A673 (cell line): ENCODE measurements at regions not wholly inside any gene's neighbourhood (a gene's known extent, or its start where the extent isn't known, plus 50 kb on each side); places are given as distances from the start of the nearest gene placed in this dataset.

Experiments used
- BruUV-seq: library from RNA; stranded (reverse); fragments of 400-500 nt; replicated peaks from 2 replicates; lab custom pipeline; 2021; lab: Mats Ljungman, UMichigan
- CTCF ChIA-PET: fragments of 300-600 bp; sonication (Branson Sonifier 250); formaldehyde crosslinking; loops from one replicate; lab custom pipeline; 2022; ENCODE audit warnings: antibody characterized with exemption; lab: Charles Lee
- POLR2A ChIA-PET: fragments of 300-600 bp; sonication (Branson Sonifier 250); formaldehyde crosslinking; loops from one replicate; lab custom pipeline; 2022; ENCODE audit warnings: antibody characterized with exemption; ENCODE audit not compliant: low non-redundant PET; lab: Charles Lee
- DNase-seq: peaks from one replicate; pipeline ENCODE4 v3.0.0-alpha.2; 2015; ENCODE audit warnings: low spot score
- H3K27ac ChIP-seq: fragments of 200-600 bp; sonication (generic); 2 replicates; pipeline ENCODE4 v1.5.1; 2016; ENCODE audit warnings: mixed run types, low read depth, mild to moderate bottlenecking, mixed read lengths, antibody characterized with exemption, low read length; ENCODE audit not compliant: poor library complexity, severe bottlenecking
- H3K27me3 ChIP-seq: fragments of 200-600 bp; sonication (generic); replicated peaks from 2 replicates; pipeline ENCODE4 v1.6.1; 2017; ENCODE audit warnings: mixed run types, low read depth, mild to moderate bottlenecking, mixed read lengths, antibody characterized with exemption, low read length; ENCODE audit not compliant: insufficient read depth, poor library complexity
- H3K36me3 ChIP-seq: fragments of 200-600 bp; sonication (generic); 2 replicates; pipeline ENCODE4 v1.6.1; 2016; ENCODE audit warnings: mixed run types, mild to moderate bottlenecking, mixed read lengths, antibody characterized with exemption, low read length; ENCODE audit not compliant: insufficient read depth, poor library complexity, severe bottlenecking
- H3K4me1 ChIP-seq: fragments of 200-600 bp; sonication (generic); 2 replicates; pipeline ENCODE4 v1.6.1; 2017; ENCODE audit warnings: mixed run types, mild to moderate bottlenecking, mixed read lengths, antibody characterized with exemption, low read length; ENCODE audit not compliant: insufficient read depth, poor library complexity, severe bottlenecking
- H3K4me3 ChIP-seq: fragments of 200-600 bp; sonication (generic); 2 replicates; pipeline ENCODE4 v1.5.1; 2016; ENCODE audit warnings: low read depth, mixed run types, mild to moderate bottlenecking, mixed read lengths, low read length; ENCODE audit not compliant: poor library complexity, severe bottlenecking
- H3K9me3 ChIP-seq: fragments of 200-600 bp; sonication (generic); 2 replicates; pipeline ENCODE4 v1.6.1; 2016; ENCODE audit warnings: mixed run types, low read depth, mild to moderate bottlenecking, mixed read lengths, antibody characterized with exemption, low read length; ENCODE audit not compliant: poor library complexity, severe bottlenecking
- CTCF ChIP-seq: fragments of 300-800, 200-600 bp; sonication (generic); conservative IDR thresholded peaks from 2 replicates; pipeline ENCODE4 v1.5.1; 2017; ENCODE audit warnings: low read depth, mild to moderate bottlenecking, antibody characterized with exemption, low read length, moderate library complexity, mixed read lengths
- EZH2 ChIP-seq: fragments of 200-600 bp; sonication (generic); IDR thresholded peaks from 2 replicates; pipeline ENCODE4 v1.6.1; 2017; ENCODE audit warnings: borderline replicate concordance, low read depth, mild to moderate bottlenecking, mixed read lengths, antibody characterized with exemption, low read length; ENCODE audit not compliant: poor library complexity, severe bottlenecking
- intact Hi-C: fragments of 100-400 bp; cut with micrococcal nuclease; formaldehyde crosslinking; loops from one replicate; pipeline ENCODE4 v1.10.0; 2022; ENCODE audit not compliant: unreplicated experiment

DNA sequence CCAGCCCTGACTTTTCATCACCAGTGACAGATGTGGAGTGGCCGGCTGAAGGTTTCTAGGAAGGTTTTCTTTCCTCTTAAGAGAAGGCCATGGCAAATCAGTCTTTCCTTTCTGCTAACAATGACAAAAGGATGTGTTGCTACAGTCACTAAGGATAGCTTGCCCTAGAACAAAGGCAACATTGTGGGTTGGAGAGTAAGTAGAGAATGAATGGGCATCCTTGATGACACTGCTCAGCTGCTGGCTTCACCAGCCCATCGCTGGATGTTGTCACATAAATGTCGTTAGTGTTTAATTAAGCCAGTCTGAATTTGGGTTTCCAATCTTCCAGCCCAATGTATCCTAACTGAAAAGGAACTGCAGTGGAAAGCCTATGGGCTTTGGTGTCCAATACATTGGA is 168.4 kb downstream of the ZIC5 start:
- Histone ChIP-seq H3K4me1 (peaks cover 16% of the 10 kb centered on the region), H3K27ac (no peak overlapping the region), H3K9me3 (no peaks in the 10 kb centered on the region), H3K4me3 (no peak overlapping the region), H3K27me3 (no peaks in the 10 kb centered on the region), H3K36me3 (no peaks in the 10 kb centered on the region)
- no TSS peak for BruUV-seq
- ChIA-PET CTCF (no interaction called here), POLR2A (no interaction called here)
- TF ChIP-seq CTCF (no peak), EZH2 (no peak)
- intact Hi-C loops: no loop called here
- no peak for DNase-seq

DNA sequence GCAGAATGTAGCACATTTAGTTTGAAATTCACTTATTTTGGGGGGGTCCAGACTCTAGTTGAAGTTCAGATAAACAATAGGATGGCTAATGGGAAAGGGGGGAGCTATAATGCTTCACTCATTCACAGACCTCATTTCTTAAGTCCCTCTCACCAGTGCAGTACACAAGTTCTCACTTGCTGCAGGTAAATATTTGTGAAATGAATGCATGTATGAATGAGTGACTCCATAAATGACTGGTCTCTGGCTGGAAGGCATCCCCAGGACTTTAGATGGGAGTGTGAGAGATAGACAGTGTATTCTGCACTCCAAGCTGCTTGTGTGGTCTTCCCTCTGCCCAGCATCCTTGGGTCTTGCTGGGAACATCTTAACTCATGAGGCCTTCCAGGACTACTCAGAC is 169.2 kb downstream of the ZIC5 start:
- BruUV-seq: no TSS peak
- CTCF ChIA-PET: no interaction called here

GRCh38 chr13:99800951-99801350 is 170.6 kb downstream of the ZIC5 start:
- CTCF ChIA-PET: no interaction called here
- H3K4me1 ChIP-seq: peaks cover 16% of the 10 kb centered on the region

More for the DNA sequence above, 169.2 kb downstream of the ZIC5 start:
- POLR2A ChIA-PET: no interaction called here
- no peak for TF ChIP-seq CTCF
- no peak for TF ChIP-seq EZH2
- H3K27me3 ChIP-seq: no peaks in the 10 kb centered on the region
- intact Hi-C loops: no loop called here
- no peaks in the 10 kb centered on the region for H3K9me3 ChIP-seq
- no peak overlapping the region for H3K4me3 ChIP-seq
- no peak overlapping the region for H3K27ac ChIP-seq
- no peaks in the 10 kb centered on the region for H3K36me3 ChIP-seq
- H3K4me1 ChIP-seq: peaks cover 16% of the 10 kb centered on the region
- DNase-seq: no peak

More at GRCh38 chr13:99800951-99801350, 170.6 kb downstream of the ZIC5 start:
- Histone ChIP-seq H3K36me3 (no peaks in the 10 kb centered on the region), H3K9me3 (no peaks in the 10 kb centered on the region), H3K27me3 (no peaks in the 10 kb centered on the region), H3K4me3 (no peak overlapping the region), H3K27ac (no peak overlapping the region)
- DNase-seq: no peak
- POLR2A ChIA-PET: no interaction called here
- BruUV-seq: no TSS peak
- TF ChIP-seq CTCF: no peak
- TF ChIP-seq EZH2: no peak
- intact Hi-C loops: no loop called here
